ENCODE measurements at regions not wholly inside any gene's neighbourhood (a gene's known extent, or its start where the extent isn't known, plus 50 kb on each side); places are given as distances from the start of the nearest gene placed in this dataset.

DNA sequence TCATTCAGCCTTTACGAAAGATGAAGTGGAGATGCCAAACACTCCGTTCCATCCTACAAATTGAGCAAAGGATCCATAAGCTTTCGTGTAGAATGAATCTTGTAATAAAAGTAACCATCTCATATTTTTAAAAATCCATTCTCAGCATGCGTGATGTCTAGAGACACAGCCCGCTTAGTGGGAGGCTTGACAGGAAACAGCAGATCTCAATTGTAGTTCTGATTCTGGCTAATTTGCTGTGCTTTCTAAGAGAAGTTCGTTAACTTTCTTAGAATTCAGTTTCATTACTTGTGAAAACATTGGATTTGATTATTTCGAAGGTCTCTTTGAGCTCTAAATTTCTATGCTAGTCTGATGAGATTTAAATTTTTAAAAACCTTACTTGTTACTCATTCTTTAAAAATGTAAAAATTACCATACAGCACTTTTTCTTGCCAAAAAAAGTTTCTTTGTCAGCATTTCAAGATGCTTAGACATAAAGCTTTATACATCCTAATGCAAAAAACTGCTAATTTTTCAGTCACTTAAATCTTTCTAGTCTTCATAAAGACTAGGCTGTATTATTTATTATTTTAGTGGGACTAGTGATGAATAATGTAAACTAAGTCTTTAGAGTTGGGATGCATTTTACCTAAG lies 66.9 kb upstream of the NEIL3 start:
- TF ChIP-seq, protein P1, sequence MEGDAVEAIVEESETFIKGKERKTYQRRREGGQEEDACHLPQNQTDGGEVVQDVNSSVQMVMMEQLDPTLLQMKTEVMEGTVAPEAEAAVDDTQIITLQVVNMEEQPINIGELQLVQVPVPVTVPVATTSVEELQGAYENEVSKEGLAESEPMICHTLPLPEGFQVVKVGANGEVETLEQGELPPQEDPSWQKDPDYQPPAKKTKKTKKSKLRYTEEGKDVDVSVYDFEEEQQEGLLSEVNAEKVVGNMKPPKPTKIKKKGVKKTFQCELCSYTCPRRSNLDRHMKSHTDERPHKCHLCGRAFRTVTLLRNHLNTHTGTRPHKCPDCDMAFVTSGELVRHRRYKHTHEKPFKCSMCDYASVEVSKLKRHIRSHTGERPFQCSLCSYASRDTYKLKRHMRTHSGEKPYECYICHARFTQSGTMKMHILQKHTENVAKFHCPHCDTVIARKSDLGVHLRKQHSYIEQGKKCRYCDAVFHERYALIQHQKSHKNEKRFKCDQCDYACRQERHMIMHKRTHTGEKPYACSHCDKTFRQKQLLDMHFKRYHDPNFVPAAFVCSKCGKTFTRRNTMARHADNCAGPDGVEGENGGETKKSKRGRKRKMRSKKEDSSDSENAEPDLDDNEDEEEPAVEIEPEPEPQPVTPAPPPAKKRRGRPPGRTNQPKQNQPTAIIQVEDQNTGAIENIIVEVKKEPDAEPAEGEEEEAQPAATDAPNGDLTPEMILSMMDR (conservative IDR thresholded peaks at IDR 0.05; ENCODE audit: low read length): no peak
- no peak for TF ChIP-seq EZH2phosphoT487 (IDR thresholded peaks at IDR 0.05; ENCODE audit: borderline replicate concordance)

Measured in Loucy (cell line).